Activated CD8-positive, alpha-beta T cell treated with anti-CD3 and anti-CD28 coated beads for 36 hours (primary cell): ENCODE measurements at regions not wholly inside any gene's neighbourhood (a gene's known extent, or its start where the extent isn't known, plus 50 kb on each side); places are given as distances from the start of the nearest gene placed in this dataset.

Experiments used
- ATAC-seq: fragments of 200-7000 bp; cut with Tn5 transposase; one replicate; pipeline ENCODE4 v1.10.0; 2021; ENCODE audit warnings: mild to moderate bottlenecking, moderate library complexity
- CTCF ChIA-PET: fragments of 350-600 bp; sonication (Branson Sonifier 250); formaldehyde crosslinking; loops from one replicate; lab custom pipeline; 2021; ENCODE audit warnings: antibody characterized with exemption; lab: Charles Lee
- POLR2A ChIA-PET: fragments of 350-600 bp; sonication (Branson Sonifier 250); formaldehyde crosslinking; loops from one replicate; lab custom pipeline; 2021; ENCODE audit warnings: antibody characterized with exemption; lab: Charles Lee
- DNase-seq: peaks from one replicate; pipeline ENCODE4 v3.0.0-alpha.2; 2020
- H3K27ac Mint-ChIP-seq: one replicate; pipeline ENCODE4 v1.8.0; 2021; ENCODE audit warnings: mild to moderate bottlenecking, mixed read lengths
- H3K27me3 Mint-ChIP-seq: one replicate; pipeline ENCODE4 v1.8.0; 2021; ENCODE audit warnings: mixed read lengths
- H3K36me3 Mint-ChIP-seq: one replicate; pipeline ENCODE4 v1.8.0; 2021; ENCODE audit warnings: low read depth, mixed read lengths
- H3K4me1 Mint-ChIP-seq: one replicate; pipeline ENCODE4 v1.8.0; 2021; ENCODE audit warnings: low read depth, mixed read lengths
- H3K4me3 Mint-ChIP-seq: one replicate; pipeline ENCODE4 v1.8.0; 2021; ENCODE audit warnings: mild to moderate bottlenecking, moderate library complexity, mixed read lengths
- H3K9me3 Mint-ChIP-seq: one replicate; pipeline ENCODE4 v1.8.0; 2021; ENCODE audit warnings: mixed read lengths
- intact Hi-C: fragments of 100-400 bp; cut with micrococcal nuclease; formaldehyde crosslinking; loops from one replicate; pipeline ENCODE4 v1.10.0; 2022
- TF ChIP-seq, protein P1 (sequence below): fragments of 200-600 bp; IDR thresholded peaks from one replicate; pipeline ENCODE4 v1.8.0; 2022; ENCODE audit warnings: antibody characterized with exemption, mild to moderate bottlenecking

DNA sequence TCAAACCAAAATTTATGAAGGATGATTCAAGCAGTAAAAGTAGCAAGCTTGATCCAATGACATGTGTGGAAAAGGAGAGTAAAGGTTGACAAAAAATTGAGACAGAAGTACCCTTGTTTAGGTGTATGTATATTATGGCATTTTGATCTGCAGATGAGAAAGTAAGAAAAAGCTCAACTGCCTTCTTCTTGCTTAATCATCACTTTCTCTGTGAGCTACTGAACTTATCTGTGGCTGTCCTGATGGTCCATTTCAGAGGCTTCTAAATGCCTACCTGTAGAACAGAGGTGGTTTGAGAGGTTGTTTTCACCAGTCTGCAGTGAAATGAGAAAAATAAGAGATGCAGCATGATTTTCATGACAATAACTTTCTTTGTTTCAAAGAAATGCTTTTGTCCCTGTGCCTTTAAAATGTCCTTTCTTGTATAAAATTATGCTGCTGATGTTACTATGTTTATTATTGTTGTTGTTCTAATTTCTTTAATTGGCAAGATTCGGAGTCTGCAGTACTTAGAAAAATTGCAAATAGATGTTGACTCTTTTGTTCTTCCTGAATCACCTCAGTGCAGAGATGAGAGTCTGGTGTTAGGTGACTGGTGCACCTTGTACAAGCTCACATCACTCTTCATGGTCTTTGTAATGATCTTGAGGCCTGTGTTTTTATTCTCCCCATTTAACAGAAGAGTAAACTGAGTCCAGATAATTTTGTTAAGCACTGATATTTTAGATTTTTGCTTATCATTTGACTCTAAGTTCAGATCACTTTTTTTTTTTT lies 821.9 kb downstream of the VRK1 start:
- Mint-ChIP-seq H3K27ac (peak overlapping the region; percentile 92), H3K4me3 (peak overlapping the region; percentile 34), H3K36me3 (peaks cover 13% of the 10 kb centered on the region), H3K27me3 (no peaks in the 10 kb centered on the region), H3K4me1 (peaks cover 44% of the 10 kb centered on the region), H3K9me3 (peaks cover 12% of the 10 kb centered on the region)
- ChIA-PET POLR2A (interaction anchor here (1.3 to 1.7 kb wide), 2 partner anchors 13 to 16 kb away, joined by 4 to 8 read pairs; no protein-coding TSS in a partner anchor), CTCF (interaction anchor here (1.0 kb wide), 1 partner anchor 520 kb away, joined by 3 read pairs; no protein-coding TSS in a partner anchor)
- intact Hi-C loops = loop anchor here (2.0 kb wide), 1 partner anchor 16 kb away; no protein-coding TSS in a partner anchor
- peak; percentile 62 for ATAC-seq
- TF ChIP-seq, protein P1, sequence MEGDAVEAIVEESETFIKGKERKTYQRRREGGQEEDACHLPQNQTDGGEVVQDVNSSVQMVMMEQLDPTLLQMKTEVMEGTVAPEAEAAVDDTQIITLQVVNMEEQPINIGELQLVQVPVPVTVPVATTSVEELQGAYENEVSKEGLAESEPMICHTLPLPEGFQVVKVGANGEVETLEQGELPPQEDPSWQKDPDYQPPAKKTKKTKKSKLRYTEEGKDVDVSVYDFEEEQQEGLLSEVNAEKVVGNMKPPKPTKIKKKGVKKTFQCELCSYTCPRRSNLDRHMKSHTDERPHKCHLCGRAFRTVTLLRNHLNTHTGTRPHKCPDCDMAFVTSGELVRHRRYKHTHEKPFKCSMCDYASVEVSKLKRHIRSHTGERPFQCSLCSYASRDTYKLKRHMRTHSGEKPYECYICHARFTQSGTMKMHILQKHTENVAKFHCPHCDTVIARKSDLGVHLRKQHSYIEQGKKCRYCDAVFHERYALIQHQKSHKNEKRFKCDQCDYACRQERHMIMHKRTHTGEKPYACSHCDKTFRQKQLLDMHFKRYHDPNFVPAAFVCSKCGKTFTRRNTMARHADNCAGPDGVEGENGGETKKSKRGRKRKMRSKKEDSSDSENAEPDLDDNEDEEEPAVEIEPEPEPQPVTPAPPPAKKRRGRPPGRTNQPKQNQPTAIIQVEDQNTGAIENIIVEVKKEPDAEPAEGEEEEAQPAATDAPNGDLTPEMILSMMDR = no peak
- DNase-seq = no peak

DNA sequence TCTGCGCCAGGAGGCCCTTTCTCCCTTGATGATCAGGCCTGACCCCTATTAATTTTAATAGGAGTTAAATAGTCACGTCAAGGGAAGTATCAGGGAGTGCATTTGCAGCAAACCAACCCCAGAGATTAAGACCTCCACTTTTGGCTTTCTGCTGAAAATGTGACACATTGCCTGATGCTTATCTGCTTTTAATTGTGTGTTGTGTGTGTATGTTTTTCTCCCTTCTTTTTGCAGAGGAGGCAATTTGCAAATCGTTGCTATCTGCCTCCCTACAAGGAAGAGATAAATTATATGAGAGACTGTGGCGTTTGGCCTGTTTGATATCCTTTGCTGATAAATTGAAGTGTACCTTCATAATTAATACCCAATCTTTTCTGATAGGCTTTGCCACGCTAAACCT lies 822.9 kb downstream of the VRK1 start:
- ChIA-PET POLR2A (interaction anchor here (1.0 to 1.7 kb wide), 2 partner anchors 17 to 87 kb away, joined by 3 to 8 read pairs; no protein-coding TSS in a partner anchor), CTCF (no interaction called here)
- intact Hi-C loops = no loop called here
- Mint-ChIP-seq H3K36me3 (peaks cover 8% of the 10 kb centered on the region), H3K9me3 (peaks cover 5% of the 10 kb centered on the region), H3K27me3 (no peaks in the 10 kb centered on the region), H3K4me1 (peaks cover 44% of the 10 kb centered on the region), H3K27ac (peak overlapping the region; percentile 92), H3K4me3 (peak overlapping the region; percentile 72)
- DNase-seq (no peak), ATAC-seq (no peak)
- TF ChIP-seq, protein P1 = no peak

DNA sequence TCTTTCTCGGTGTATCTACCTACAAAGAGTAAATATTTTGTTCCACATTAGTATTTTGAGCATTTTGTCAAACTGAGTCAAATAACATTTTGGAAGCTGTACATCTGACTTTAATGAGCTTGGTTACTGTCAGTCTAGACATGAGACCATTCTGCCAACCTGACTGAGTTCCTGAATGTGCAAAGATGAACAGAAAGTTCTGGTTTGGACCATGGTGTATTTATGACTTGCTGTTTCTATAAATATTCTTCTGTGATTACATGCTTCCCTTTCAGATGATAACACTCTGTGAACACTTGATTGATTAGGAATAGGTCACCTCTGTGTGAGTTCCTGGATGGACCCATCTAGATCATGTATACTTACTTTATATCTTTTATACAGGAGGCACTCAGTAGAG lies 827.8 kb downstream of the VRK1 start:
- no peak overlapping the region for H3K4me3 Mint-ChIP-seq
- H3K9me3 Mint-ChIP-seq = no peaks in the 10 kb centered on the region
- CTCF ChIA-PET = interaction anchor here (1.3 kb wide), 1 partner anchor 27 kb away, joined by 4 read pairs; no protein-coding TSS in a partner anchor
- H3K27me3 Mint-ChIP-seq = no peaks in the 10 kb centered on the region
- no peak overlapping the region for H3K27ac Mint-ChIP-seq
- no peak for DNase-seq
- no peaks in the 10 kb centered on the region for H3K36me3 Mint-ChIP-seq
- ATAC-seq = no peak
- TF ChIP-seq, protein P1 = no peak
- POLR2A ChIA-PET = interaction anchor here (1.3 kb wide), 1 partner anchor 14 kb away, joined by 3 read pairs; no protein-coding TSS in a partner anchor
- intact Hi-C loops = no loop called here
- H3K4me1 Mint-ChIP-seq = peaks cover 15% of the 10 kb centered on the region

DNA sequence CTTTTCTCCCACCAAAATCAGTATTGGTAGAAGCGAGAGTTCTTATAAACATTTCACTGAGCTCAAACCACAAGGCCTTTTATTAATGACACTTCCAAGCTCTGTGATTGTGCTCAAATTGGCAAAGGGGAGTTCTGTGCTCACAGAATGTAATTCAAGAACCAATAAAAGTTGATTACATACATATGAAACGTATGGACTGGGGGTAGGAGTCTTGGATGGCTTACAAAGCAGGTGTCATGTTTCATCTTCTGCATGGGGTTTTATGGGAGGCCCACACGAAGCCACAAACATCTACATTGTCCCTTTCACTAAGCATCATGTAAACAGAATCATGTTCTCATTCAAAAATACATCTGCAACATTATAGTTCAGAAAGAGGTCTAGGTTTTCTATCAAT lies 828.3 kb downstream of the VRK1 start:
- POLR2A ChIA-PET = interaction anchor here (1.3 kb wide), 1 partner anchor 14 kb away, joined by 3 read pairs; no protein-coding TSS in a partner anchor
- TF ChIP-seq, protein P1 = no peak
- intact Hi-C loops = no loop called here
- ATAC-seq = no peak
- H3K9me3 Mint-ChIP-seq = no peaks in the 10 kb centered on the region
- no peak overlapping the region for H3K27ac Mint-ChIP-seq
- H3K4me1 Mint-ChIP-seq = peaks cover 11% of the 10 kb centered on the region
- H3K4me3 Mint-ChIP-seq = no peak overlapping the region
- CTCF ChIA-PET = no interaction called here
- H3K36me3 Mint-ChIP-seq = no peaks in the 10 kb centered on the region
- H3K27me3 Mint-ChIP-seq = no peaks in the 10 kb centered on the region
- DNase-seq = no peak

DNA sequence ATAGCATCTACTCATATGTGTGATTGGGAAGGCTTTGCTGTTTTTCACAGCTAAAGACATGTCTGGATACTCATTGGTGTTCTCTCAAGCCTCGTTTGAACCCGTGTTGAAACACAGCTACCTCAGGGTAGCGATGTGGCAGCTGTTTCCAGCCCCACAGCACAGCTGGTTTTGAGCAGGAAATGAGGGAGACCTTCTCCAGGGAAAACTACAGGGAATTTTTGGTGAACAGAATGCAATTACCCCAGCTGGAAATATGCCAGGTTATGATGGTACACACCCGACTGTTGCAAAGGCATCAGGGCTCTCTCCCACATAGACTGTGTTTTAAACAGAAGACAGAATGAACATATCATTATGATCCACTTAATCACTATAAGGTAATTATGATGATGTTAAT lies 828.9 kb downstream of the VRK1 start:
- H3K27me3 Mint-ChIP-seq = no peaks in the 10 kb centered on the region
- no peak overlapping the region for H3K27ac Mint-ChIP-seq
- DNase-seq (no peak), ATAC-seq (no peak)
- no peak overlapping the region for H3K4me3 Mint-ChIP-seq
- H3K9me3 Mint-ChIP-seq = no peaks in the 10 kb centered on the region
- POLR2A ChIA-PET = interaction anchor here (0.5 to 1.3 kb wide), 2 partner anchors 13 to 57 kb away, joined by 3 read pairs; no protein-coding TSS in a partner anchor
- peaks cover 6% of the 10 kb centered on the region for H3K4me1 Mint-ChIP-seq
- H3K36me3 Mint-ChIP-seq = no peaks in the 10 kb centered on the region
- intact Hi-C loops = no loop called here
- CTCF ChIA-PET = no interaction called here
- TF ChIP-seq, protein P1 = no peak
